ENCODE measurements at regions not wholly inside any gene's neighbourhood (a gene's known extent, or its start where the extent isn't known, plus 50 kb on each side); places are given as distances from the start of the nearest gene placed in this dataset.

GRCh38 chr3:72451841-72452240 is 396.4 kb downstream of the SHQ1 start:
- no peaks in the 10 kb centered on the region for H3K36me3 ChIP-seq (ENCODE audit: control insufficient read depth in 2 of 2, extremely low read depth in 1 of 2, insufficient read depth in 2 of 2, low read length in 2 of 2)

More at GRCh38 chr3:72451841-72452240, 396.4 kb downstream of the SHQ1 start:
- Histone ChIP-seq H3K9me1 (replicated peaks; ENCODE audit: control insufficient read depth, extremely low read depth, insufficient read depth, low read length) (no peaks in the 10 kb centered on the region), H3K9ac (replicated peaks; ENCODE audit: extremely low read depth, insufficient read depth, low read length) (no peak overlapping the region), H3K27ac (ENCODE audit: insufficient read depth, low read depth, low read length) (no peak overlapping the region), H2AFZ (ENCODE audit: low read depth, low read length) (no peak overlapping the region), H3K4me1 (ENCODE audit: control insufficient read depth, extremely low read depth, insufficient read depth, low read length) (peaks cover 9% of the 10 kb centered on the region), H3K4me2 (ENCODE audit: insufficient read depth, low read length) (no peak overlapping the region), H3K27me3 (ENCODE audit: control insufficient read depth in 2 of 2, insufficient read depth in 2 of 2, low read length in 2 of 2) (peaks cover 15 to 26% of the 10 kb centered on the region in 2 experiments), H4K20me1 (replicated peaks; ENCODE audit: control insufficient read depth, extremely low read depth, insufficient read depth, low read length) (no peaks in the 10 kb centered on the region), H3K9me3 (replicated peaks; ENCODE audit: control insufficient read depth, insufficient read depth, low read length) (no peaks in the 10 kb centered on the region), H3K79me2 (ENCODE audit: control insufficient read depth, insufficient read depth, low read length) (no peaks in the 10 kb centered on the region), H3K4me3 (replicated peaks in 1 of 3; ENCODE audit: insufficient read depth in 1 of 3, low read depth in 1 of 3, low read length in 3 of 3) (no peak overlapping the region)
- FAIRE-seq (no peak), DNase-seq (ENCODE audit: low read depth, low spot score) (no peak)
- dilution Hi-C loops (cut with MboI; ENCODE audit: extremely low pct_ligation_motif_present, low sequenced_read_pairs) = no loop called here
- ChIA-PET CTCF (no interaction called here), POLR2A (no interaction called here)
- intact Hi-C loops (cut with micrococcal nuclease) = no loop called here
- TF ChIP-seq CTCF (IDR thresholded peaks at IDR 0.05; ENCODE audit: extremely low read depth in 1 of 2, insufficient read depth in 1 of 2, low read depth in 1 of 2, low read length in 2 of 2) = no peak
- no peak for TF ChIP-seq MYC (IDR thresholded peaks at IDR 0.05; ENCODE audit: low read depth, low read length)
- TF ChIP-seq JUN (IDR thresholded peaks at IDR 0.05; ENCODE audit: borderline replicate concordance, insufficient read depth, insufficient read length, low read depth) = no peak
- no peak for TF ChIP-seq MAX (IDR thresholded peaks at IDR 0.05; ENCODE audit: insufficient read depth, insufficient read length)
- no peak for TF ChIP-seq FOS (IDR thresholded peaks at IDR 0.05; ENCODE audit: borderline replicate concordance, insufficient read depth, low read length)
- no peak for TF ChIP-seq GATA2 (IDR thresholded peaks at IDR 0.05; ENCODE audit: insufficient read depth, insufficient read length, low read depth, low read length)
- no peak for TF ChIP-seq POLR2AphosphoS5 (IDR thresholded peaks at IDR 0.05; ENCODE audit: insufficient read depth, low read depth, low read length)
- TF ChIP-seq EZH2 (IDR thresholded peaks at IDR 0.05; ENCODE audit: borderline replicate concordance, low read depth, low read length, severe bottlenecking) = no peak
- TF ChIP-seq POLR2A (IDR thresholded peaks at IDR 0.05; ENCODE audit: low read depth, low read length) = no peak
- no TSS peak for BruUV-seq (replicated peaks)

Measured in endothelial cell of umbilical vein (primary cell).